Mesothelial cell of epicardium (in vitro differentiated cells): ENCODE measurements at regions not wholly inside any gene's neighbourhood (a gene's known extent, or its start where the extent isn't known, plus 50 kb on each side); places are given as distances from the start of the nearest gene placed in this dataset.

Experiments
- DNase-seq, 2 experiments: peaks; one replicate each; pipeline ENCODE4 v3.0.0; 2021; ENCODE audit warnings: low spot score in 2 of 2; ENCODE audit not compliant: unreplicated experiment in 2 of 2
- H3K27ac Mint-ChIP-seq: 2 replicates; pipeline ENCODE4 v1.8.0; 2021; ENCODE audit warnings: mixed read lengths
- H3K27me3 Mint-ChIP-seq: 2 replicates; pipeline ENCODE4 v1.8.0; 2021; ENCODE audit warnings: low read depth, mixed read lengths
- H3K36me3 Mint-ChIP-seq: 2 replicates; pipeline ENCODE4 v1.8.0; 2021; ENCODE audit warnings: mixed read lengths
- H3K4me1 Mint-ChIP-seq: 2 replicates; pipeline ENCODE4 v1.8.0; 2021; ENCODE audit warnings: mixed read lengths
- H3K4me3 Mint-ChIP-seq: 2 replicates; pipeline ENCODE4 v1.8.0; 2021; ENCODE audit warnings: mild to moderate bottlenecking, moderate library complexity, mixed read lengths
- H3K9me3 Mint-ChIP-seq: 2 replicates; pipeline ENCODE4 v1.8.0; 2021; ENCODE audit warnings: mixed read lengths
- TF ChIP-seq, protein P1 (sequence below): fragments of 200-600 bp; sonication (generic); IDR thresholded peaks from one replicate; pipeline ENCODE4 v1.5.0; 2021; ENCODE audit warnings: antibody characterized with exemption; ENCODE audit not compliant: unreplicated experiment

DNA sequence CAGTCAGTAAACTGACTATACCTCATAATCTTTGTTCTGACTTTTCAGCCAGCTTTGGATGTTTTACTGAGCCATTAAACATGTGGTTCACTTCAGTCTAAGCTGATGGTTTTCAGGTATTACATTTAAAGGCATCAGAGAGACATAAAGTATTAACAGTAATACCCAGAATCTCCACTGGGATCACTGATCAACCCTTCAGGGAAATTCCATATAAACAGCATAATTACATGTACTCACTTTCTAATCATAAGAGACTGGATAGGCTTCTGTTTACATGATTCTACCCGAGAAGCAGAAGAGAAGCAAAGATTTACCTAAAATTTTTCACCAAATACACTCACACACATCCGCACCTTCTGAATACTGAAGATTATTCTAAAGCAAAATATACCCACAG, 186.7 kb upstream of the FREM1 start:
- Mint-ChIP-seq H3K36me3 (peaks cover 2% of the 10 kb centered on the region), H3K9me3 (peaks cover 20% of the 10 kb centered on the region)

DNA sequence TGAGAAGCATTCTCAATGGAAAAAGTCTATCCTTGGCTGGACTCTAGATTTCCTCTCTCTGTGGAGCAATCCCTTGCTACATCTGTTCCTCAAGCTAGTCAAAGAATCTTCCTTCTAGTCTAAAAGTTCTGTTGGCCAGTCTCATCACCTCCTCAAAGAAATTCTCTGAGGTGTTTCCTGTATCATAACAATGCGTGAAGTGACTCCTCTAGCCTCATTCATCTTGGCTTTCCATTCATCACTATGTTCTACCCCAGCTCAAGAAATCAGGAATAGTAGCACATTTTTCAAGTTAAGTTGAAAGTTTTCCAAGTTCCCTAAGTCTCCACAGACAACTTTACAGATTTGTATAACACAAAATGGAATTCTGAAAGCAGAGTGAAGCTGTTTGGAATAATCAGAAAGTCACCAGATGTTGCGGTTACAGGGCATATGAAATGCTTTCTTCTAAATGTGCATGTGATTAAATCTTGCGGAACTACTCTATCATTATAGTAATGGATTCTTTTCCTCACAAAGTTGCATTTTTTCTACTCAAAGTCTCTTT, 176.6 kb upstream of the FREM1 start:
- Mint-ChIP-seq H3K36me3 (no peaks in the 10 kb centered on the region), H3K9me3 (peaks cover 6% of the 10 kb centered on the region), H3K4me3 (no peak overlapping the region), H3K27me3 (no peaks in the 10 kb centered on the region), H3K4me1 (peaks cover 21% of the 10 kb centered on the region), H3K27ac (peak overlapping the region; percentile 64)
- no peak for DNase-seq
- TF ChIP-seq, protein P1, sequence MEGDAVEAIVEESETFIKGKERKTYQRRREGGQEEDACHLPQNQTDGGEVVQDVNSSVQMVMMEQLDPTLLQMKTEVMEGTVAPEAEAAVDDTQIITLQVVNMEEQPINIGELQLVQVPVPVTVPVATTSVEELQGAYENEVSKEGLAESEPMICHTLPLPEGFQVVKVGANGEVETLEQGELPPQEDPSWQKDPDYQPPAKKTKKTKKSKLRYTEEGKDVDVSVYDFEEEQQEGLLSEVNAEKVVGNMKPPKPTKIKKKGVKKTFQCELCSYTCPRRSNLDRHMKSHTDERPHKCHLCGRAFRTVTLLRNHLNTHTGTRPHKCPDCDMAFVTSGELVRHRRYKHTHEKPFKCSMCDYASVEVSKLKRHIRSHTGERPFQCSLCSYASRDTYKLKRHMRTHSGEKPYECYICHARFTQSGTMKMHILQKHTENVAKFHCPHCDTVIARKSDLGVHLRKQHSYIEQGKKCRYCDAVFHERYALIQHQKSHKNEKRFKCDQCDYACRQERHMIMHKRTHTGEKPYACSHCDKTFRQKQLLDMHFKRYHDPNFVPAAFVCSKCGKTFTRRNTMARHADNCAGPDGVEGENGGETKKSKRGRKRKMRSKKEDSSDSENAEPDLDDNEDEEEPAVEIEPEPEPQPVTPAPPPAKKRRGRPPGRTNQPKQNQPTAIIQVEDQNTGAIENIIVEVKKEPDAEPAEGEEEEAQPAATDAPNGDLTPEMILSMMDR, result no peak

More for the DNA sequence above, 186.7 kb upstream of the FREM1 start:
- no peak overlapping the region for H3K27ac Mint-ChIP-seq
- no peak overlapping the region for H3K4me3 Mint-ChIP-seq
- peaks cover 37% of the 10 kb centered on the region for H3K4me1 Mint-ChIP-seq
- TF ChIP-seq, protein P1, result peak; percentile 45
- H3K27me3 Mint-ChIP-seq, result no peaks in the 10 kb centered on the region
- DNase-seq, result no peak

DNA sequence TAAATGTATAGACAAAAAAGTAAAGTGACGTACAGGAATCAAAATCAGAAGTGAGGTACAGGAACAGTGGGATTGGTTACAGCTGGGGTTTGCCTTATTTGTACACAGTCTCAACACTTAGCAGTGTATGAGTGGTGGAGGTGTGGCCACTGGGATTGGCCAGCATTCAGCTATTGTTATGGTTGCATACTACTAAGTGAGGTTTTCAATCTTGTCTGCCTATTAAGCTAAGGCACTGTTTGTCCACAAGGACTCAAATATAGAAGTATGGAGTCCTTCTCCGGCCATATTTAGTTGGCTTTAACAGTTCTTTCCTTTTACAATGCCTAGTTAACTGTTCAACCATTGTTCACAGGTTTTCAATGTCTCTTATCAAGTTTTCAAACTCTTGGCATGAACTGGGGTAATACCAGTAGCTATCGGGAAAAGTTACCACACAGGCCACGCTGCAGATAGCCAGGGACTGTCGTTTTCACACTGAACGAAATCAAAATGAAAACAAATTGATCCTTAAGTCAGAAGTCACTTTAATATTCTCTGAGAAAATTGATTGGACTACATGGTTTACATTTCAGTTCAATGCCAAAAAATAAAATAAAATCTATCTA, 176.0 kb upstream of the FREM1 start:
- Mint-ChIP-seq H3K9me3 (peaks cover 12% of the 10 kb centered on the region), H3K27me3 (no peaks in the 10 kb centered on the region), H3K27ac (peak overlapping the region; percentile 64), H3K4me1 (peaks cover 21% of the 10 kb centered on the region), H3K4me3 (no peak overlapping the region), H3K36me3 (no peaks in the 10 kb centered on the region)
- no peak for DNase-seq
- TF ChIP-seq, protein P1, result no peak

DNA sequence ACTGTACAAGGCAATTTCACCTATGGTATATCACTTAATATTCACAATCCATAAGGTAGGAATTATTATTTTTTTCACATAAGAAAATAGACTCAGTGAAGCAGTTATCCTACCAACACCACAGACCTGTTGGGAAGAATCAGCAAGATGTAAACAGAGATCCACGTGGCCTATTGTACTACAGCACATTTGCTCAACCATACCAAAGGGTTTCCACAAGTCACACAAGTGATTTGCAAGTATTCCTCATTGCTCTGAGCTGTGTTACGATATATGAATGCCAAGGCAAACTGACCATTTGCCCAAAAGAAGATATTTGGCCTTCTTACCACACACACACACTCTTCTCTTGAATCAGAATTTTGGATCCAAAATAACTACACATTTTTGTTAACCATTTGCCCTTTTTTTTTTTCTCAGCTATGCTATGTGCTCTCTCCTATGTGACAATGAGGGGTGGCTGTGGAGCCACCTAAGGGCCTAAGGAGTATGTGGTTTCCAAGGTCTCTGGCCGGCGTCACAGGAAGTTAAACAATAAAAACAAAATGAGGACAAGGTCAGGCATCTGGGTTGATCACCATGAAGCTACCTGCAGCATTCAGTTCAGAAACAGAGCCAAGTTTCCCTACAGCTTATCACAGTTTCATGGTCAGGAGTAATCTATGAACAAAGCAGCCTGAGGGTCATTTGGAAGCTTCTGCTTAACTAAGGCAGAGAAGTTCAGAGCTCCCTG, 171.0 kb upstream of the FREM1 start:
- peaks cover 17% of the 10 kb centered on the region for H3K9me3 Mint-ChIP-seq
- DNase-seq, result no peak
- peaks cover 3% of the 10 kb centered on the region for H3K36me3 Mint-ChIP-seq
- H3K27ac Mint-ChIP-seq, result no peak overlapping the region
- TF ChIP-seq, protein P1, result no peak
- H3K27me3 Mint-ChIP-seq, result no peaks in the 10 kb centered on the region
- H3K4me3 Mint-ChIP-seq, result no peak overlapping the region
- peaks cover 24% of the 10 kb centered on the region for H3K4me1 Mint-ChIP-seq

DNA sequence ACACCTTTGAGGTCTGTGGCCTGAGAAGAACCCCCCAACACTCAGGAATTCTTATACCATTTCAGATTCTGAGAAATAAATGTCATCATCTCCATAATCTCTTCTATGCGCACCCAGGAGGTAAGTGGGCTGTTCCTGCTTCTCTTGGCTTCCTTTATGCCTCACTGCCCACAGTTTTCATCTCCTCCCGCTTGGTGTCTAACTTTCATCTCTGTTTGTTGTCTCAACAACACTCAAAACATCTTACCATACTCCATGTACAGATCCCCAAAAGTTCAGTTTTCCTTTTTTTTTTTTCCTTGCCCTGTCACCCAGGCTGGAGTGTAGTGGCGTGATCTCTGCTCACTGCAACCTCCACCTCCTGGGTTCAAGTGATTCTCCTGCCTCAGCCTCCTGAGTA, 170.2 kb upstream of the FREM1 start:
- peaks cover 3% of the 10 kb centered on the region for H3K36me3 Mint-ChIP-seq
- TF ChIP-seq, protein P1, result no peak
- H3K4me3 Mint-ChIP-seq, result no peak overlapping the region
- H3K9me3 Mint-ChIP-seq, result peaks cover 17% of the 10 kb centered on the region
- no peak overlapping the region for H3K27ac Mint-ChIP-seq
- no peaks in the 10 kb centered on the region for H3K27me3 Mint-ChIP-seq
- DNase-seq, result no peak
- peaks cover 16% of the 10 kb centered on the region for H3K4me1 Mint-ChIP-seq
